Neuronal stem cell (in vitro differentiated cells): ENCODE measurements at regions not wholly inside any gene's neighbourhood (a gene's known extent, or its start where the extent isn't known, plus 50 kb on each side); places are given as distances from the start of the nearest gene placed in this dataset.

Experiments
- DNase-seq: peaks from one replicate; pipeline ENCODE4 v3.0.0-alpha.2; 2013; ENCODE audit warnings: low spot score
- H2AFZ ChIP-seq: one replicate; pipeline ENCODE4 v1.6.1; 2013; ENCODE audit warnings: mild to moderate bottlenecking, low read length, inconsistent platforms
- H2AK5ac ChIP-seq: 2 replicates; pipeline ENCODE4 v1.6.1; 2013; ENCODE audit warnings: low read depth, mild to moderate bottlenecking, inconsistent platforms, low read length, moderate library complexity, mixed read lengths
- H2BK120ac ChIP-seq: 2 replicates; pipeline ENCODE4 v1.6.1; 2013; ENCODE audit warnings: low read depth, mild to moderate bottlenecking, inconsistent platforms, low read length, moderate library complexity, mixed read lengths
- H2BK12ac ChIP-seq: one replicate; pipeline ENCODE4 v1.6.1; 2013; ENCODE audit warnings: low read length, inconsistent platforms
- H2BK15ac ChIP-seq: 2 replicates; pipeline ENCODE4 v1.6.1; 2013; ENCODE audit warnings: mild to moderate bottlenecking, low read length, inconsistent platforms, mixed read lengths
- H2BK5ac ChIP-seq: one replicate; pipeline ENCODE4 v1.6.1; 2013; ENCODE audit warnings: inconsistent platforms, mild to moderate bottlenecking, low read length, moderate library complexity
- H3K14ac ChIP-seq: one replicate; pipeline ENCODE4 v1.6.1; 2013; ENCODE audit warnings: low read length, inconsistent platforms
- H3K18ac ChIP-seq: 2 replicates; pipeline ENCODE4 v1.6.1; 2013; ENCODE audit warnings: low read length, inconsistent platforms
- H3K23ac ChIP-seq: 2 replicates; pipeline ENCODE4 v1.6.1; 2013; ENCODE audit warnings: low read depth, mild to moderate bottlenecking, mixed read lengths, low read length, inconsistent platforms; ENCODE audit not compliant: poor library complexity
- H3K27ac ChIP-seq: replicated peaks from 3 replicates; pipeline ENCODE4 v1.5.1; 2013; ENCODE audit warnings: low read length, inconsistent platforms
- H3K27me3 ChIP-seq, 3 experiments: 2 replicates each; pipeline ENCODE4 v1.6.1; 2013; ENCODE audit warnings: low read length in 3 of 3, mild to moderate bottlenecking in 2 of 3, inconsistent platforms in 1 of 3, low read depth in 1 of 3, mixed read lengths in 1 of 3, moderate library complexity in 1 of 3; ENCODE audit not compliant: control insufficient read depth in 3 of 3, insufficient read depth in 3 of 3
- H3K36me3 ChIP-seq, 2 donors: replicated peaks in 1 of 2; 2 replicates each; pipeline ENCODE4 v1.6.1; 2013; ENCODE audit warnings: low read length in 2 of 2; ENCODE audit not compliant: control insufficient read depth in 2 of 2, insufficient read depth in 2 of 2
- H3K4ac ChIP-seq: 2 replicates; pipeline ENCODE4 v1.6.1; 2013; ENCODE audit warnings: inconsistent platforms, mild to moderate bottlenecking, low read length, moderate library complexity
- H3K4me1 ChIP-seq, 2 donors: 1 replicate in 1 of 2; 2 replicates in 1 of 2; pipeline ENCODE4 v1.6.1; 2013; ENCODE audit warnings: low read length in 2 of 2, low read depth in 1 of 2; ENCODE audit not compliant: control insufficient read depth in 2 of 2, insufficient read depth in 1 of 2
- H3K4me2 ChIP-seq: one replicate; pipeline ENCODE4 v1.6.1; 2013; ENCODE audit warnings: mild to moderate bottlenecking, low read length, inconsistent platforms; ENCODE audit not compliant: insufficient read depth, poor library complexity, severe bottlenecking
- H3K4me3 ChIP-seq, 2 donors: 2 replicates each; pipeline ENCODE4 v1.5.1; 2013; ENCODE audit warnings: low read length in 2 of 2, mild to moderate bottlenecking in 2 of 2, inconsistent platforms in 1 of 2, moderate library complexity in 1 of 2
- H3K79me1 ChIP-seq: one replicate; pipeline ENCODE4 v1.6.1; 2013; ENCODE audit warnings: low read depth, mild to moderate bottlenecking, inconsistent platforms, low read length, moderate library complexity
- H3K9ac ChIP-seq: one replicate; pipeline ENCODE4 v1.6.1; 2013; ENCODE audit warnings: mild to moderate bottlenecking, low read depth, low read length, inconsistent platforms; ENCODE audit not compliant: poor library complexity
- H3K9me3 ChIP-seq, 2 donors: replicated peaks in 1 of 2; 2 replicates each; pipeline versions ENCODE3 to v1.6.1; 2013; ENCODE audit warnings: low read length in 2 of 2, mild to moderate bottlenecking in 2 of 2, inconsistent platforms in 1 of 2, low read depth in 1 of 2, mixed read lengths in 1 of 2, moderate library complexity in 1 of 2; ENCODE audit not compliant: control insufficient read depth in 2 of 2, insufficient read depth in 1 of 2
- H4K8ac ChIP-seq: one replicate; pipeline ENCODE4 v1.6.1; 2013; ENCODE audit warnings: low read depth, mild to moderate bottlenecking, inconsistent platforms, low read length, moderate library complexity
- H4K91ac ChIP-seq: one replicate; pipeline ENCODE4 v1.6.1; 2013; ENCODE audit warnings: low read length, low read depth, mild to moderate bottlenecking, inconsistent platforms; ENCODE audit not compliant: poor library complexity
- WGBS, 2 donors: extraction: QIAGEN DNeasy Blood & Tissue Kit; methylation state at CpG; one replicate each; pipeline ENCODE4 v1.1.7; 2013; ENCODE audit warnings: missing lambda C conversion rate in 2 of 2, mixed read lengths in 1 of 2; ENCODE audit not compliant: insufficient read length in 2 of 2, insufficient replicate concordance in 1 of 2; ENCODE audit errors: extremely low coverage in 2 of 2; 5-methylcytosine and 5-hydroxymethylcytosine counted together

DNA sequence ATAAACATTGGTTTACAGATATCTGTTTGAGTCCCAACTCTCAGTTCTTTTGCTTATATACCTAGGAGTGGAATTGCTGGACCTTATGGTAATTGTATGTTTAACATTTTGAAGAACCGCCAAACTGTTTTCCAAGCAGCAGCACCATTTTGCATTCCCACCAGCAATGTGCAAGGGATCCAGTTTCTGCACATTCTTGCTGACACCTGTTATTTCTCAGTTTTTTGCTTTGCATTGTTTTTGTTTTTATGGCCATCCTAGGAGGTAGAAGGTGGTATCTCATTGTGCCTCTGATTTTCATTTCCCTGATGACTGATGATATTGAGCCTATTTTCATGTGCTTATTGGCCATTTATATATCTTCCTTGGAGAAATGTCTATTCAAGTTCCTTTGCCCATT is 71.2 kb downstream of the MCFD2 start:
- H3K18ac ChIP-seq: no peak overlapping the region
- no peaks in the 10 kb centered on the region for H3K36me3 ChIP-seq
- H3K9ac ChIP-seq: no peak overlapping the region
- H3K79me1 ChIP-seq: no peaks in the 10 kb centered on the region
- H2AK5ac ChIP-seq: no peak overlapping the region
- no peak overlapping the region for H3K4me2 ChIP-seq
- no peak overlapping the region for H3K4ac ChIP-seq
- no peak for DNase-seq
- no peak overlapping the region for H2BK15ac ChIP-seq
- H3K27ac ChIP-seq: no peak overlapping the region
- no peak overlapping the region for H3K14ac ChIP-seq
- no peaks in the 10 kb centered on the region for H3K4me1 ChIP-seq
- no peak overlapping the region for H2BK120ac ChIP-seq
- H3K27me3 ChIP-seq: peaks cover 0 to 64% (median 0%) of the 10 kb centered on the region in 3 experiments
- H2AFZ ChIP-seq: no peak overlapping the region
- H3K4me3 ChIP-seq: no peak overlapping the region
- H3K23ac ChIP-seq: no peak overlapping the region
- H2BK12ac ChIP-seq: no peak overlapping the region
- WGBS, 2 donors: no CpG with 5 or more reads among the region's 1 CpG
- no peaks in the 10 kb centered on the region for H3K9me3 ChIP-seq
- H2BK5ac ChIP-seq: no peak overlapping the region
- no peak overlapping the region for H4K91ac ChIP-seq
- H4K8ac ChIP-seq: no peak overlapping the region

DNA sequence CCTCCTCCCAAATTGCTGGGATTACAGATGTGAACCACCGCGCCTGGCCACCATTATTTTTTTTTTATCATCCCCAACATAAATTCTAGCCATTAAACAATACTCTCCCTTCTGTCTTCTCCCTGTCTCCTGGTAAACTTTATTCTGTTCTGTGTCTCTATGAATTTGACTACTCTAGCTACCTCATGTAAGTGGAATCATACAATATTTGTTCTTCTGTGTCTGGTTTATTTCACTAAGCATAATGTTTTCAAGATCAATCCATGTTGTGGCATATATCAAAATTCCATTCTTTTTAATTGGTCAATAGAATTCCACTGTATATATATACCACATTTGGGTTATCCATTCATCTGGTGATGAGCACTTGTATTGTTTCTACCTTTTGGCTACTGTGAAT is 71.6 kb downstream of the MCFD2 start:
- Histone ChIP-seq H2BK120ac (no peak overlapping the region), H2BK15ac (no peak overlapping the region), H3K4me1 (no peaks in the 10 kb centered on the region), H3K18ac (no peak overlapping the region), H3K36me3 (no peaks in the 10 kb centered on the region), H3K9ac (no peak overlapping the region), H3K4ac (no peak overlapping the region), H2AFZ (no peak overlapping the region), H3K14ac (no peak overlapping the region), H3K4me3 (no peak overlapping the region), H2AK5ac (no peak overlapping the region), H3K9me3 (no peaks in the 10 kb centered on the region), H2BK5ac (no peak overlapping the region), H3K27ac (no peak overlapping the region), H3K79me1 (no peaks in the 10 kb centered on the region), H3K23ac (no peak overlapping the region), H4K91ac (no peak overlapping the region), H4K8ac (no peak overlapping the region), H3K4me2 (no peak overlapping the region), H3K27me3 (peaks cover 0 to 64% (median 0%) of the 10 kb centered on the region in 3 experiments), H2BK12ac (no peak overlapping the region)
- DNase-seq: no peak
- no CpG with 5 or more reads among the region's 2 CpGs for WGBS, 2 donors

DNA sequence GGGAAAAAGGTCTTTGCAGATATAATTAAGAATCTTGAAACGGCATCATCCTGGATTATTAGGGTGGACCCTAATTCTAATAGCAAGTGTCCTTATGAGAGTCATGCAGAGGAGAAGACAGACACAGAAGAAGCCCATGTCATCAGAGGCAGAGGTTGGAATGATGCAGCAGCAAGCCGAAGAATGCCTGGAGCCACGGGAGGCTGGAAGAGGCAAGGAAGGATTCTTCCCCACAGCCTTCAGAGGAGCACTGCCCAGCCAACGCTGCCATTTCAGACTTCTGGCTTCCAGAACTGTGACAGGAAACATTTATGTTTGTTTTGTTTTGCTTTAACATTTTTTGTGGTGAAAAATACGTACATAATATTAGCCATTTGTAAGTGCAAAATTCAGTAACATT is 72.3 kb downstream of the MCFD2 start:
- no peaks in the 10 kb centered on the region for H3K36me3 ChIP-seq
- H3K14ac ChIP-seq: no peak overlapping the region
- no peaks in the 10 kb centered on the region for H3K4me1 ChIP-seq
- H3K18ac ChIP-seq: no peak overlapping the region
- H3K23ac ChIP-seq: no peak overlapping the region
- no CpG with 5 or more reads among the region's 5 CpGs for WGBS, 2 donors
- no peak overlapping the region for H2BK15ac ChIP-seq
- DNase-seq: no peak
- H2BK120ac ChIP-seq: no peak overlapping the region
- H3K4ac ChIP-seq: no peak overlapping the region
- H3K9ac ChIP-seq: no peak overlapping the region
- H3K4me3 ChIP-seq: no peak overlapping the region
- no peaks in the 10 kb centered on the region for H3K9me3 ChIP-seq
- no peak overlapping the region for H2AFZ ChIP-seq
- peaks cover 0 to 58% (median 0%) of the 10 kb centered on the region in 3 experiments for H3K27me3 ChIP-seq
- no peak overlapping the region for H4K91ac ChIP-seq
- H3K79me1 ChIP-seq: no peaks in the 10 kb centered on the region
- H2AK5ac ChIP-seq: no peak overlapping the region
- no peak overlapping the region for H3K4me2 ChIP-seq
- H3K27ac ChIP-seq: no peak overlapping the region
- H2BK12ac ChIP-seq: no peak overlapping the region
- H4K8ac ChIP-seq: no peak overlapping the region
- H2BK5ac ChIP-seq: no peak overlapping the region

DNA sequence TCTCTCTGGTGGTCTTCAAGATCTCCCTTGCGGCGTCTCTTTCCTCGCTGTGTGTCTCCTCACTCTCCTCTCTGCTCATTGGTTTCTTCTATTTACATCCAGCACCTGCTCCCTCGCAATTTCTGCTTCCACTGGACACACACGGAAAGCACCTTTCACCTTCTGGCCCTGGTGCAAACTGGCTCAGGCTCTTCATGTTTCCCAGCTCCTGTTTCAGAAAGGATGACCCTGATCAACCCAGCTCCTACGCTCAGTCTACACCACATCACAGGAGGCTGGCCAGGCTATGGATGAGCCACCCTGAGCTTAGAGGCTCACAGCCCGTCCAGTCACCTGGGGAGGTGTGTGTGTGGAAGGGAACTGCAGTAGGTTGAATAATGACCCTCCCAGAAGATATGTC is 72.7 kb downstream of the MCFD2 start:
- Histone ChIP-seq H3K4me1 (no peaks in the 10 kb centered on the region), H3K14ac (no peak overlapping the region), H3K4me3 (no peak overlapping the region), H3K4ac (no peak overlapping the region), H2BK15ac (no peak overlapping the region), H3K18ac (no peak overlapping the region), H4K91ac (no peak overlapping the region), H2AK5ac (no peak overlapping the region), H2BK12ac (no peak overlapping the region), H2AFZ (no peak overlapping the region), H2BK120ac (no peak overlapping the region), H3K79me1 (no peaks in the 10 kb centered on the region), H3K36me3 (no peaks in the 10 kb centered on the region), H3K9ac (no peak overlapping the region), H3K27me3 (peaks cover 0 to 58% (median 0%) of the 10 kb centered on the region in 3 experiments), H3K4me2 (no peak overlapping the region), H2BK5ac (no peak overlapping the region), H3K9me3 (no peaks in the 10 kb centered on the region), H3K23ac (no peak overlapping the region), H3K27ac (no peak overlapping the region), H4K8ac (no peak overlapping the region)
- WGBS, 2 donors: no CpG with 5 or more reads among the region's 7 CpGs
- DNase-seq: no peak
